Tibial nerve (tissue), 4 donors: ENCODE measurements at regions not wholly inside any gene's neighbourhood (a gene's known extent, or its start where the extent isn't known, plus 50 kb on each side); places are given as distances from the start of the nearest gene placed in this dataset.

Source experiments
- DNase-seq, 2 donors: peaks; one replicate each; pipeline ENCODE4 v3.0.0-alpha.2; 2019; ENCODE audit warnings: low spot score in 2 of 2
- H3K27ac ChIP-seq, 4 donors: fragments of 200-600 bp; sonication (generic) in 3 of 4; one replicate each; pipeline ENCODE4 v1.5.1; 2017 to 2019; ENCODE audit warnings: mild to moderate bottlenecking in 1 of 4
- H3K27me3 ChIP-seq, 2 donors: fragments of 200-600 bp; sonication (generic) in 1 of 2; one replicate each; pipeline versions ENCODE4 v1.5.1 to v1.6.0; 2017 to 2019
- H3K36me3 ChIP-seq, 3 donors: fragments of 200-600 bp; sonication (generic); one replicate each; pipeline ENCODE4 v1.5.1; 2018 to 2019
- H3K4me1 ChIP-seq, 4 donors: fragments of 200-600 bp; sonication (generic) in 3 of 4; one replicate each; pipeline ENCODE4 v1.5.1; 2017 to 2019
- H3K4me3 ChIP-seq, 4 donors: fragments of 200-600 bp; sonication (generic) in 3 of 4; one replicate each; pipeline ENCODE4 v1.5.1; 2017 to 2019; ENCODE audit warnings: mild to moderate bottlenecking in 1 of 4, moderate library complexity in 1 of 4
- H3K9me3 ChIP-seq, 4 donors: fragments of 200-600 bp; sonication (generic) in 3 of 4; one replicate each; pipeline ENCODE4 v1.5.1; 2017 to 2019
- CTCF ChIP-seq, 5 experiments: fragments of 200-600 bp in 3 of 5; fragments of 450-650 bp in 2 of 5; sonication (generic) in 3 of 5; IDR thresholded peaks; one replicate each; pipeline ENCODE4 v1.5.1; 2016 to 2019; ENCODE audit warnings: antibody characterized with exemption in 5 of 5, mild to moderate bottlenecking in 3 of 5, moderate library complexity in 2 of 5
- EP300 ChIP-seq, 2 donors: sonication (generic); formaldehyde crosslinking; IDR thresholded peaks; one replicate each; pipeline ENCODE4 v1.6.1; 2017; ENCODE audit warnings: antibody characterized with exemption in 2 of 2, mild to moderate bottlenecking in 1 of 2
- POLR2A ChIP-seq, 2 donors: fragments of 450-650 bp; IDR thresholded peaks; one replicate each; pipeline ENCODE4 v1.6.1; 2017; ENCODE audit warnings: antibody characterized with exemption in 2 of 2, mild to moderate bottlenecking in 2 of 2, moderate library complexity in 2 of 2
- WGBS, 2 donors: methylation state at CpG; one replicate each; pipeline ENCODE4 v1.1.5; 2018; 5-methylcytosine and 5-hydroxymethylcytosine counted together

GRCh38 chr1:208455821-208456220 lies 211.6 kb upstream of the PLXNA2 start:
- no peaks in the 10 kb centered on the region for H3K36me3 ChIP-seq
- no peaks in the 10 kb centered on the region for H3K9me3 ChIP-seq
- no peaks in the 10 kb centered on the region for H3K4me1 ChIP-seq
- H3K27me3 ChIP-seq: no peaks in the 10 kb centered on the region
- WGBS, 2 donors: 70 to 78% methylated on average over 3 of the region's 3 CpGs
- no peak for DNase-seq
- TF ChIP-seq CTCF (IDR thresholded peaks at IDR 0.05) (no peak), EP300 (IDR thresholded peaks at IDR 0.05) (no peak), POLR2A (IDR thresholded peaks at IDR 0.05) (no peak)
- no peak overlapping the region for H3K4me3 ChIP-seq
- H3K27ac ChIP-seq: no peak overlapping the region

DNA sequence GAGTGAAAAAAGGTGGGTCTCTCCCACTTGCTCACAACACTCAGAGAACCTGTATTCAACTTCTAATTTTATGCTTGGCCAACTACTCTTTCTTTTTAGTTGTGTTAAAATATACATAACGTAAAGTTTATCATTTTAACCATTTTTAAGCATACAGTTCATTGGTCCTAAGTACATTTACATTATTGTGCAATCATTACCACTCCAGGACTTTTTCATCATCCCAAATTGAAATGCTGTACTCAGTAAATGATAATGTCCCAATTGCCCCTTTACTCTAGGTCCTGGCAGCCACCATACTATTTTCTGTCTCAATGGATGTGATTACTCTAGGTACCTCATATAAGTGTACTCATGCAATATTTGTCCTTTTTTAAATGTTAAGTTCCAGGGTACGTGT lies 212.3 kb upstream of the PLXNA2 start:
- no peaks in the 10 kb centered on the region for H3K27me3 ChIP-seq
- 87 to 90% methylated on average over 2 of the region's 2 CpGs for WGBS, 2 donors

GRCh38 chr1:208460823-208461222 lies 216.6 kb upstream of the PLXNA2 start:
- no peaks in the 10 kb centered on the region for H3K9me3 ChIP-seq
- DNase-seq: no peak
- no peak for TF ChIP-seq POLR2A (IDR thresholded peaks at IDR 0.05)
- no peak for TF ChIP-seq CTCF (IDR thresholded peaks at IDR 0.05)
- TF ChIP-seq EP300 (IDR thresholded peaks at IDR 0.05): no peak
- no peak overlapping the region for H3K4me3 ChIP-seq
- no peaks in the 10 kb centered on the region for H3K27me3 ChIP-seq
- no peaks in the 10 kb centered on the region for H3K36me3 ChIP-seq
- H3K27ac ChIP-seq: no peak overlapping the region
- H3K4me1 ChIP-seq: no peaks in the 10 kb centered on the region
- WGBS, 2 donors: 85% methylated on average over 3 of the region's 3 CpGs

More for the DNA sequence above, 212.3 kb upstream of the PLXNA2 start:
- no peak overlapping the region for H3K27ac ChIP-seq
- no peaks in the 10 kb centered on the region for H3K9me3 ChIP-seq
- DNase-seq: no peak
- no peak for TF ChIP-seq EP300 (IDR thresholded peaks at IDR 0.05)
- no peak for TF ChIP-seq POLR2A (IDR thresholded peaks at IDR 0.05)
- TF ChIP-seq CTCF (IDR thresholded peaks at IDR 0.05): no peak
- H3K4me3 ChIP-seq: no peak overlapping the region
- no peaks in the 10 kb centered on the region for H3K36me3 ChIP-seq
- no peaks in the 10 kb centered on the region for H3K4me1 ChIP-seq

GRCh38 chr1:208461680-208462079 lies 217.5 kb upstream of the PLXNA2 start:
- DNase-seq: no peak
- H3K4me1 ChIP-seq: no peaks in the 10 kb centered on the region
- no peaks in the 10 kb centered on the region for H3K36me3 ChIP-seq
- no peak overlapping the region for H3K4me3 ChIP-seq
- 80 to 81% methylated on average over 4 of the region's 4 CpGs for WGBS, 2 donors
- H3K27ac ChIP-seq: no peak overlapping the region
- H3K27me3 ChIP-seq: no peaks in the 10 kb centered on the region
- TF ChIP-seq CTCF (IDR thresholded peaks at IDR 0.05) (no peak), EP300 (IDR thresholded peaks at IDR 0.05) (no peak), POLR2A (IDR thresholded peaks at IDR 0.05) (no peak)
- no peaks in the 10 kb centered on the region for H3K9me3 ChIP-seq

- H3K4me3 ChIP-seq: no peak overlapping the region
- no peak overlapping the region for H3K27ac ChIP-seq
- no peaks in the 10 kb centered on the region for H3K27me3 ChIP-seq
- H3K36me3 ChIP-seq: no peaks in the 10 kb centered on the region
- TF ChIP-seq POLR2A (IDR thresholded peaks at IDR 0.05) (no peak), CTCF (IDR thresholded peaks at IDR 0.05) (no peak), EP300 (IDR thresholded peaks at IDR 0.05) (no peak)
- H3K9me3 ChIP-seq: no peaks in the 10 kb centered on the region
- 90 to 93% methylated on average over 6 of the region's 6 CpGs for WGBS, 2 donors
- H3K4me1 ChIP-seq: no peaks in the 10 kb centered on the region
- no peak for DNase-seq
Measured at GRCh38 chr1:208462761-208463160, 218.6 kb upstream of the PLXNA2 start.
